ENCODE measurements at regions not wholly inside any gene's neighbourhood (a gene's known extent, or its start where the extent isn't known, plus 50 kb on each side); places are given as distances from the start of the nearest gene placed in this dataset.
"Not testable (repeated sequence)": the region's sequence is repeated elsewhere in the genome, so short reads cannot be mapped to it uniquely, and the experiment has no call there.

GRCh38 chr2:144771348-144771747 lies 251.4 kb upstream of the ZEB2 start:
- Histone ChIP-seq H3K27me3 (no peaks in the 10 kb centered on the region), H3K36me3 (no peaks in the 10 kb centered on the region), H3K9me3 (no peaks in the 10 kb centered on the region), H3K27ac (no peak overlapping the region), H3K4me3 (ENCODE audit: low read depth in 1 of 2, low read length in 1 of 2) (no peak overlapping the region), H3K4me1 (ENCODE audit: control insufficient read depth in 1 of 2, insufficient read depth in 1 of 2, low read depth in 1 of 2, low read length in 1 of 2) (peaks cover 0 to 4% of the 10 kb centered on the region in 2 experiments)
- TF ChIP-seq, protein P1, sequence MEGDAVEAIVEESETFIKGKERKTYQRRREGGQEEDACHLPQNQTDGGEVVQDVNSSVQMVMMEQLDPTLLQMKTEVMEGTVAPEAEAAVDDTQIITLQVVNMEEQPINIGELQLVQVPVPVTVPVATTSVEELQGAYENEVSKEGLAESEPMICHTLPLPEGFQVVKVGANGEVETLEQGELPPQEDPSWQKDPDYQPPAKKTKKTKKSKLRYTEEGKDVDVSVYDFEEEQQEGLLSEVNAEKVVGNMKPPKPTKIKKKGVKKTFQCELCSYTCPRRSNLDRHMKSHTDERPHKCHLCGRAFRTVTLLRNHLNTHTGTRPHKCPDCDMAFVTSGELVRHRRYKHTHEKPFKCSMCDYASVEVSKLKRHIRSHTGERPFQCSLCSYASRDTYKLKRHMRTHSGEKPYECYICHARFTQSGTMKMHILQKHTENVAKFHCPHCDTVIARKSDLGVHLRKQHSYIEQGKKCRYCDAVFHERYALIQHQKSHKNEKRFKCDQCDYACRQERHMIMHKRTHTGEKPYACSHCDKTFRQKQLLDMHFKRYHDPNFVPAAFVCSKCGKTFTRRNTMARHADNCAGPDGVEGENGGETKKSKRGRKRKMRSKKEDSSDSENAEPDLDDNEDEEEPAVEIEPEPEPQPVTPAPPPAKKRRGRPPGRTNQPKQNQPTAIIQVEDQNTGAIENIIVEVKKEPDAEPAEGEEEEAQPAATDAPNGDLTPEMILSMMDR (IDR thresholded peaks at IDR 0.05), result no peak

GRCh38 chr2:144770616-144771230 lies 250.8 kb upstream of the ZEB2 start:
- H3K27ac ChIP-seq, result no peak overlapping the region

DNA sequence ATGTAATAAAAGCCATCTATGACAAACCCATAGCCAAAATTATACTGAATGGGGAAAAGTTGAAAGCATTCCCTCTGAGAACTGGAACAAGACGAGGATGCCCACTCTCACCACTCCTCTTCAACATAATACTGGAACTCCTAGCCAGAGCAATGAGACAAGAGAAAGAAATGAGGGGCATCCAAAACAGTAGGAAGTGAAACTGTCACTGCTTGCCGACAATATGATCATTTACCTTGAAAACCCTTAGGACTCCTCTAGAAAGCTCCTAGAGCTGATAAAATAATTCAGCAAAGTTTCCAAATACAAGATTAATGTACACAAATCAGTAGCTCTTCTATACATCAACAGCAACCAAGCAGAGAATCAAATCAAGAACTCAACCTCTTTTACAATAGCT lies 241.0 kb upstream of the ZEB2 start:
- H3K27me3 ChIP-seq; H3K4me3 ChIP-seq (ENCODE audit: low read depth in 1 of 2, low read length in 1 of 2); H3K9me3 ChIP-seq; H3K4me1 ChIP-seq (ENCODE audit: control insufficient read depth in 1 of 2, insufficient read depth in 1 of 2, low read depth in 1 of 2, low read length in 1 of 2); H3K36me3 ChIP-seq; H3K27ac ChIP-seq: not testable (repeated sequence)

More at GRCh38 chr2:144770616-144771230, 250.8 kb upstream of the ZEB2 start:
- TF ChIP-seq, protein P1 (IDR thresholded peaks at IDR 0.05), result no peak
- H3K36me3 ChIP-seq, result no peaks in the 10 kb centered on the region
- H3K4me3 ChIP-seq (ENCODE audit: low read depth in 1 of 2, low read length in 1 of 2), result no peak overlapping the region
- no peaks in the 10 kb centered on the region for H3K9me3 ChIP-seq
- peaks cover 0 to 4% of the 10 kb centered on the region in 2 experiments for H3K4me1 ChIP-seq (ENCODE audit: control insufficient read depth in 1 of 2, insufficient read depth in 1 of 2, low read depth in 1 of 2, low read length in 1 of 2)
- no peaks in the 10 kb centered on the region for H3K27me3 ChIP-seq

- no peaks in the 10 kb centered on the region for H3K9me3 ChIP-seq
- H3K27me3 ChIP-seq, result no peaks in the 10 kb centered on the region
- H3K4me3 ChIP-seq (ENCODE audit: low read depth in 1 of 2, low read length in 1 of 2), result no peak overlapping the region
- TF ChIP-seq, protein P1 (IDR thresholded peaks at IDR 0.05), result no peak
- no peak overlapping the region for H3K27ac ChIP-seq
- no peaks in the 10 kb centered on the region for H3K36me3 ChIP-seq
- no peaks in the 10 kb centered on the region for H3K4me1 ChIP-seq (ENCODE audit: control insufficient read depth in 1 of 2, insufficient read depth in 1 of 2, low read depth in 1 of 2, low read length in 1 of 2)
Measured at GRCh38 chr2:144759746-144760145, 239.8 kb upstream of the ZEB2 start.

- H3K27ac ChIP-seq; H3K9me3 ChIP-seq; H3K4me3 ChIP-seq (ENCODE audit: low read depth in 1 of 2, low read length in 1 of 2); H3K27me3 ChIP-seq; H3K4me1 ChIP-seq (ENCODE audit: control insufficient read depth in 1 of 2, insufficient read depth in 1 of 2, low read depth in 1 of 2, low read length in 1 of 2); H3K36me3 ChIP-seq: not testable (repeated sequence)
Measured at GRCh38 chr2:144758196-144758595, 238.3 kb upstream of the ZEB2 start.

GRCh38 chr2:144753416-144753815 lies 233.5 kb upstream of the ZEB2 start:
- Histone ChIP-seq H3K4me1 (ENCODE audit: control insufficient read depth in 1 of 2, insufficient read depth in 1 of 2, low read depth in 1 of 2, low read length in 1 of 2) (no peaks in the 10 kb centered on the region), H3K36me3 (no peaks in the 10 kb centered on the region), H3K4me3 (ENCODE audit: low read depth in 1 of 2, low read length in 1 of 2) (no peak overlapping the region), H3K27ac (no peak overlapping the region), H3K9me3 (no peaks in the 10 kb centered on the region), H3K27me3 (no peaks in the 10 kb centered on the region)
- TF ChIP-seq, protein P1 (IDR thresholded peaks at IDR 0.05), result no peak

Measured in neutrophil (primary cell).